Activated CD8-positive, alpha-beta T cell treated with anti-CD3 and anti-CD28 coated beads, Interleukin-2, amount 10 ng/mL, durations not matched to agents 7 days and 5 days (primary cell): ENCODE measurements at regions not wholly inside any gene's neighbourhood (a gene's known extent, or its start where the extent isn't known, plus 50 kb on each side); places are given as distances from the start of the nearest gene placed in this dataset.

Experiments used
- ATAC-seq: fragments of 150-1000 bp; cut with Tn5 transposase; one replicate; pipeline ENCODE4 v1.10.0; 2021; ENCODE audit warnings: moderate library complexity
- CTCF ChIA-PET: fragments of 350-600 bp; sonication (Branson Sonifier 250); formaldehyde crosslinking; loops from one replicate; lab custom pipeline; 2021; ENCODE audit warnings: antibody characterized with exemption; lab: Charles Lee
- POLR2A ChIA-PET: fragments of 350-600 bp; sonication (Branson Sonifier 250); formaldehyde crosslinking; loops from one replicate; lab custom pipeline; 2021; ENCODE audit warnings: antibody characterized with exemption; lab: Charles Lee
- DNase-seq: peaks from one replicate; pipeline ENCODE4 v3.0.0-alpha.2; 2020
- H3K27ac Mint-ChIP-seq: one replicate; pipeline ENCODE4 v1.8.0; 2021; ENCODE audit warnings: mild to moderate bottlenecking, mixed read lengths
- H3K27me3 Mint-ChIP-seq: one replicate; pipeline ENCODE4 v1.8.0; 2021; ENCODE audit warnings: low read depth, mixed read lengths
- H3K36me3 Mint-ChIP-seq: one replicate; pipeline ENCODE4 v1.8.0; 2021; ENCODE audit warnings: low read depth, mixed read lengths
- H3K4me1 Mint-ChIP-seq: one replicate; pipeline ENCODE4 v1.8.0; 2021; ENCODE audit warnings: low read depth, mixed read lengths
- H3K4me3 Mint-ChIP-seq: one replicate; pipeline ENCODE4 v1.8.0; 2021; ENCODE audit warnings: mild to moderate bottlenecking, mixed read lengths
- H3K9me3 Mint-ChIP-seq: one replicate; pipeline ENCODE4 v1.8.0; 2022; ENCODE audit warnings: mixed read lengths; ENCODE audit not compliant: insufficient read depth

GRCh38 chr12:91630596-91631293 is 448.1 kb upstream of the DCN start:
- ChIA-PET CTCF (no interaction called here), POLR2A (no interaction called here)
- H3K27ac Mint-ChIP-seq: no peak overlapping the region
- DNase-seq (no peak), ATAC-seq (no peak)
- H3K9me3 Mint-ChIP-seq: peaks cover 14% of the 10 kb centered on the region
- H3K36me3 Mint-ChIP-seq: peaks cover 2% of the 10 kb centered on the region
- no peaks in the 10 kb centered on the region for H3K27me3 Mint-ChIP-seq
- H3K4me1 Mint-ChIP-seq: no peaks in the 10 kb centered on the region
- no peak overlapping the region for H3K4me3 Mint-ChIP-seq

- H3K36me3 Mint-ChIP-seq: peaks cover 2% of the 10 kb centered on the region
- POLR2A ChIA-PET: no interaction called here
- no peak overlapping the region for H3K4me3 Mint-ChIP-seq
Observed at GRCh38 chr12:91630083-91630482, 447.5 kb upstream of the DCN start.

GRCh38 chr12:91629440-91629839 is 446.8 kb upstream of the DCN start:
- peaks cover 10% of the 10 kb centered on the region for H3K9me3 Mint-ChIP-seq
- no peak overlapping the region for H3K4me3 Mint-ChIP-seq
- H3K36me3 Mint-ChIP-seq: peaks cover 2% of the 10 kb centered on the region
- no peaks in the 10 kb centered on the region for H3K4me1 Mint-ChIP-seq
- no peak for ATAC-seq
- H3K27ac Mint-ChIP-seq: no peak overlapping the region
- no peaks in the 10 kb centered on the region for H3K27me3 Mint-ChIP-seq
- ChIA-PET POLR2A (no interaction called here), CTCF (no interaction called here)
- no peak for DNase-seq

More at GRCh38 chr12:91630083-91630482, 447.5 kb upstream of the DCN start:
- no peak for ATAC-seq
- Mint-ChIP-seq H3K27me3 (no peaks in the 10 kb centered on the region), H3K9me3 (peaks cover 14% of the 10 kb centered on the region), H3K4me1 (no peaks in the 10 kb centered on the region), H3K27ac (no peak overlapping the region)
- CTCF ChIA-PET: no interaction called here
- no peak for DNase-seq

GRCh38 chr12:91628656-91629055 is 446.0 kb upstream of the DCN start:
- peaks cover 10% of the 10 kb centered on the region for H3K9me3 Mint-ChIP-seq
- H3K4me3 Mint-ChIP-seq: no peak overlapping the region
- no peak overlapping the region for H3K27ac Mint-ChIP-seq
- ATAC-seq (no peak), DNase-seq (no peak)
- H3K27me3 Mint-ChIP-seq: no peaks in the 10 kb centered on the region
- peaks cover 2% of the 10 kb centered on the region for H3K36me3 Mint-ChIP-seq
- ChIA-PET POLR2A (interaction anchor here (0.6 kb wide), 1 partner anchor 1793 kb away, joined by 3 read pairs; no protein-coding TSS in a partner anchor), CTCF (interaction anchor here (1.0 kb wide), 1 partner anchor 15 kb away, joined by 3 read pairs; no protein-coding TSS in a partner anchor)
- no peaks in the 10 kb centered on the region for H3K4me1 Mint-ChIP-seq

GRCh38 chr12:91627225-91627624 is 444.6 kb upstream of the DCN start:
- POLR2A ChIA-PET: no interaction called here
- no peaks in the 10 kb centered on the region for H3K4me1 Mint-ChIP-seq
- CTCF ChIA-PET: no interaction called here
- no peaks in the 10 kb centered on the region for H3K27me3 Mint-ChIP-seq
- peaks cover 7% of the 10 kb centered on the region for H3K9me3 Mint-ChIP-seq
- no peak overlapping the region for H3K27ac Mint-ChIP-seq
- ATAC-seq (no peak), DNase-seq (no peak)
- peaks cover 2% of the 10 kb centered on the region for H3K36me3 Mint-ChIP-seq
- no peak overlapping the region for H3K4me3 Mint-ChIP-seq

- peaks cover 4% of the 10 kb centered on the region for H3K9me3 Mint-ChIP-seq
Observed at GRCh38 chr12:91622981-91623380, 440.4 kb upstream of the DCN start.

GRCh38 chr12:91622037-91622436 is 439.4 kb upstream of the DCN start:
- ChIA-PET CTCF (no interaction called here), POLR2A (no interaction called here)
- H3K4me3 Mint-ChIP-seq: no peak overlapping the region
- peaks cover 4% of the 10 kb centered on the region for H3K9me3 Mint-ChIP-seq
- ATAC-seq: no peak
- H3K36me3 Mint-ChIP-seq: peaks cover 2% of the 10 kb centered on the region
- no peaks in the 10 kb centered on the region for H3K27me3 Mint-ChIP-seq
- no peak overlapping the region for H3K27ac Mint-ChIP-seq
- no peaks in the 10 kb centered on the region for H3K4me1 Mint-ChIP-seq
- no peak for DNase-seq

More at GRCh38 chr12:91622981-91623380, 440.4 kb upstream of the DCN start:
- H3K36me3 Mint-ChIP-seq: peaks cover 2% of the 10 kb centered on the region
- H3K27ac Mint-ChIP-seq: no peak overlapping the region
- no peak overlapping the region for H3K4me3 Mint-ChIP-seq
- ATAC-seq: no peak
- H3K4me1 Mint-ChIP-seq: no peaks in the 10 kb centered on the region
- DNase-seq: no peak
- POLR2A ChIA-PET: no interaction called here
- no peaks in the 10 kb centered on the region for H3K27me3 Mint-ChIP-seq
- CTCF ChIA-PET: no interaction called here

GRCh38 chr12:91620992-91621391 is 438.4 kb upstream of the DCN start:
- DNase-seq: no peak
- ATAC-seq: no peak
- POLR2A ChIA-PET: no interaction called here
- H3K27me3 Mint-ChIP-seq: no peaks in the 10 kb centered on the region
- no peak overlapping the region for H3K27ac Mint-ChIP-seq
- H3K4me3 Mint-ChIP-seq: no peak overlapping the region
- H3K36me3 Mint-ChIP-seq: no peaks in the 10 kb centered on the region
- no peaks in the 10 kb centered on the region for H3K9me3 Mint-ChIP-seq
- H3K4me1 Mint-ChIP-seq: no peaks in the 10 kb centered on the region
- CTCF ChIA-PET: no interaction called here

- Mint-ChIP-seq H3K36me3 (no peaks in the 10 kb centered on the region), H3K4me1 (no peaks in the 10 kb centered on the region), H3K27ac (no peak overlapping the region), H3K9me3 (no peaks in the 10 kb centered on the region), H3K27me3 (no peaks in the 10 kb centered on the region), H3K4me3 (no peak overlapping the region)
- ChIA-PET POLR2A (no interaction called here), CTCF (no interaction called here)
- no peak for ATAC-seq
- no peak for DNase-seq
Observed at GRCh38 chr12:91620422-91620821, 437.8 kb upstream of the DCN start.

- Mint-ChIP-seq H3K9me3 (no peaks in the 10 kb centered on the region), H3K27ac (no peak overlapping the region), H3K27me3 (no peaks in the 10 kb centered on the region), H3K4me1 (no peaks in the 10 kb centered on the region), H3K4me3 (no peak overlapping the region), H3K36me3 (no peaks in the 10 kb centered on the region)
- DNase-seq (no peak), ATAC-seq (no peak)
- ChIA-PET CTCF (no interaction called here), POLR2A (no interaction called here)
Observed at GRCh38 chr12:91618281-91618680, 435.7 kb upstream of the DCN start.

GRCh38 chr12:91617818-91618217 is 435.2 kb upstream of the DCN start:
- ChIA-PET CTCF (no interaction called here), POLR2A (no interaction called here)
- Mint-ChIP-seq H3K27me3 (no peaks in the 10 kb centered on the region), H3K36me3 (no peaks in the 10 kb centered on the region), H3K27ac (no peak overlapping the region), H3K4me3 (no peak overlapping the region), H3K9me3 (no peaks in the 10 kb centered on the region), H3K4me1 (no peaks in the 10 kb centered on the region)
- no peak for ATAC-seq
- DNase-seq: no peak

GRCh38 chr12:91616416-91616815 is 433.8 kb upstream of the DCN start:
- ChIA-PET POLR2A (interaction anchor here (0.6 kb wide), 1 partner anchor 366 kb away, joined by 3 read pairs; no protein-coding TSS in a partner anchor), CTCF (no interaction called here)
- ATAC-seq: no peak
- Mint-ChIP-seq H3K4me3 (no peak overlapping the region), H3K27ac (no peak overlapping the region), H3K9me3 (no peaks in the 10 kb centered on the region), H3K27me3 (no peaks in the 10 kb centered on the region), H3K4me1 (no peaks in the 10 kb centered on the region), H3K36me3 (no peaks in the 10 kb centered on the region)
- DNase-seq: no peak
